Left cardiac atrium (tissue), 4 donors: ENCODE measurements at regions not wholly inside any gene's neighbourhood (a gene's known extent, or its start where the extent isn't known, plus 50 kb on each side); places are given as distances from the start of the nearest gene placed in this dataset.
"Not testable (repeated sequence)": the region's sequence is repeated elsewhere in the genome, so short reads cannot be mapped to it uniquely, and the experiment has no call there.

Experiments
- ATAC-seq, 2 donors: fragments of 200-7000 bp; cut with Tn5 transposase; one replicate each; pipeline ENCODE4 v1.9.1; 2020; ENCODE audit warnings: mild to moderate bottlenecking in 2 of 2, moderate library complexity in 2 of 2
- DNase-seq: peaks from one replicate; pipeline ENCODE4 v3.0.0-alpha.2; 2020
- intact Hi-C, 2 donors: fragments of 100-400 bp; cut with DNase I; formaldehyde crosslinking; loops; one replicate each; pipeline versions ENCODE4 v1.14.1 to v1.15.1; 2022 to 2023
- donor health status: DM: no; HTN: yes; CAD: no.
- donor health status: DM: no; HTN: yes; CAD: no; lungs with severe emphysema.
- donor health status: DM: yes; HTN: yes; CAD: no.
- donor health status: Dilated cardiomyopathy.

- ATAC-seq (no peak), DNase-seq (no peak)
- intact Hi-C loops = no loop called here
These were observed 59.6 kb downstream of the RNF187 start for GRCh38 chr1:228546541-228547463.

- intact Hi-C loops = no loop called here
- ATAC-seq (no peak), DNase-seq (no peak)
These were observed 60.2 kb downstream of the RNF187 start for GRCh38 chr1:228547464-228547792.

GRCh38 chr1:228548788-228549187 lies 61.6 kb downstream of the RNF187 start:
- DNase-seq (no peak), ATAC-seq (no peak)
- intact Hi-C loops = no loop called here

GRCh38 chr1:228552596-228553176 lies 65.5 kb downstream of the RNF187 start:
- DNase-seq = no peak
- intact Hi-C loops = no loop called here
- no peak for ATAC-seq

GRCh38 chr1:228554107-228554506 lies 66.9 kb downstream of the RNF187 start:
- ATAC-seq (no peak), DNase-seq (no peak)
- intact Hi-C loops = no loop called here

GRCh38 chr1:228555074-228555994 lies 68.2 kb downstream of the RNF187 start:
- intact Hi-C loops = no loop called here
- DNase-seq = no peak
- peak in 1 of 2 donors; percentile 42 for ATAC-seq

- intact Hi-C loops, DNase-seq, ATAC-seq: not testable (repeated sequence)
These were observed 69.7 kb downstream of the RNF187 start for GRCh38 chr1:228556634-228557430.
